ENCODE measurements at regions not wholly inside any gene's neighbourhood (a gene's known extent, or its start where the extent isn't known, plus 50 kb on each side); places are given as distances from the start of the nearest gene placed in this dataset.

DNA sequence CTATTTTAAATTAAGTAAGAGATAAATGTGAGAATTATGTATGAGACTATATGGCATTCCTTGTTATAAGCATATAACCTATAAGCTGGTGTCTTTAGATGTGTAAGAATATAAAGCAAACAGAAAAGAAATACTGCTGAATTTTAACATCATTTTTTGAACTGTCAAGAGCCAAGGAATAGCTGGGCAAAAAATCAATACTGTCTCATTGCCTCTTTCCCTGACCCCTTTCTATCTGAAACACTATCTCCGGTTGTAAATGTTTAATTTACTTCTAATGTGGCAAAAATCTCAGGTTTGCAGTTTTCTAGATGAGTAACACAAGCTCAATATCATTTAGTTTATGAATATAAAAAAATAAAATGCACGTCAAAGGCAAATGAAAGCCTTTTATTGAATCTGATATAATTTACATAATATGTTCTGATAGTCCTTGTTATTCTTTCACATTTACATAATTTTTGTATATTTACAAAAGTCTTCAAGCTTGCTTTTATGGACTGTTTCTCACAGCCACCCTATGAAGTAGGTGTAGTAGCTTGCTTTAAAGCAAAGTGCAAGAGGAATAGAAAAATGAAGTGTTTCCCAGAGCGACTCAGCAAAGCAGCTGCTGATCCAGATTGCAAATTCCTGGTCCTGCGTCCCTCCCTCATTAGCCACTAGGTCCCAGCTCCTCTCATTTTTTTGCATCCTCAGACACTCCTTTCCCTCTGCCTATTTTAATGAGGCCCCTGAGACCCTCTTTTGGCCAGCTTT is 188.2 kb upstream of the RFC3 start:
- H3K27ac ChIP-seq (ENCODE audit: low read length) = no peak overlapping the region
- H3K4me1 ChIP-seq (ENCODE audit: low read length) = no peaks in the 10 kb centered on the region
- H3K9me2 ChIP-seq (replicated peaks; ENCODE audit: insufficient read depth, low read length) = no peaks in the 10 kb centered on the region
- no peaks in the 10 kb centered on the region for H3F3A ChIP-seq (ENCODE audit: insufficient read depth, low read length)
- TF ChIP-seq CTCF (IDR thresholded peaks at IDR 0.05; ENCODE audit: low read length) (no peak), EZH2 (optimal IDR thresholded peaks at IDR 0.05; ENCODE audit: low read depth, low read length) (no peak), EZH2phosphoT487 (IDR thresholded peaks at IDR 0.05; ENCODE audit: low read length) (no peak)
- no peaks in the 10 kb centered on the region for H3K79me2 ChIP-seq (ENCODE audit: low read length)
- DNase-seq = no peak
- no peak overlapping the region for H3K4me2 ChIP-seq (ENCODE audit: low read depth, low read length)
- H3K27me3 ChIP-seq (replicated peaks; ENCODE audit: insufficient read depth, low read length) = no peaks in the 10 kb centered on the region
- H2AFZ ChIP-seq (ENCODE audit: low read length) = no peak overlapping the region
- no peaks in the 10 kb centered on the region for H3K36me3 ChIP-seq (replicated peaks; ENCODE audit: insufficient read depth, low read length)
- no peaks in the 10 kb centered on the region for H4K20me1 ChIP-seq (ENCODE audit: insufficient read depth, low read length)
- no peak overlapping the region for H3K4me3 ChIP-seq (ENCODE audit: low read length)
- no peak overlapping the region for H3K9ac ChIP-seq (ENCODE audit: low read length)
- no peaks in the 10 kb centered on the region for H3K9me3 ChIP-seq (replicated peaks; ENCODE audit: insufficient read depth, low read length)

DNA sequence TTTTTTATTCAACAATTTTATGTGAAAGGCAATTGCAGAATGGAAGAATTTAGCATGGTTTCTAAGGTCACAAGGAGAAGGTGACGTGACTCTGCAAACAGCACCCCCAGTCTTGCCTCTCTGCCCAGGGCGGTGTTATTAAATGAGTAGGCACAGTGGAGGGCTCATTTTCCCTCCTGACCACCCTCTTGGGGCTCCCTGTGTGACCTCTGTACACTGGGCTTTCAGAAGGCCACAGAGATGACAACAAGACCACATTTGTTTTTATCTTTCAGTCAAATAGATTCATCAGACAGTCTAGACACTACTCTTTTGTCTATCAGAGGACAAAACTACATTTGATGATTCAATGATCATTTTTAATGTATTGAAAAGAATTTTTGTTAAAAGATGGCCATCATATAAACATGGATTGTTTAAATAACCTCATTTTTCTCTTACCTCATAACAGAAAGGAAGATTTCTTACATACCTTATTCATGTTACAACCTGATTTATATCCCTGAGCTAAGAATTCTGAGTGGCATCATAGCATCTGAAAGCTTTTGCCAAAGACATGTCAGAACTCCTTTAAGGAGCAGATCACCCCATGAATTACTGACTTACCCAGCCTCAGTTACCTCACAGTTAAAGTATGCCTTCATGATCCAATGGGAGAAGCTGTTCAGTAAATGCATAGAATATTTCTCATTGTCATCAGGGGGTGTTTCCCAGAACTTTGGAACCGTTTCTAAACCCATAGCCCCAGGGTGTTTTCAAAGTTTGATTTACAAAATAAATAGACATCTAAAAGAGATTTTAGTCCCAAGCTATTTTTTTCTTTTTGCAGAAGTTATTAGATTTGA is 184.0 kb upstream of the RFC3 start:
- DNase-seq = no peak
- no peak for TF ChIP-seq CTCF (IDR thresholded peaks at IDR 0.05; ENCODE audit: low read length)
- TF ChIP-seq EZH2 (optimal IDR thresholded peaks at IDR 0.05; ENCODE audit: low read depth, low read length) = no peak
- no peak for TF ChIP-seq EZH2phosphoT487 (IDR thresholded peaks at IDR 0.05; ENCODE audit: low read length)
- no peaks in the 10 kb centered on the region for H3F3A ChIP-seq (ENCODE audit: insufficient read depth, low read length)
- no peak overlapping the region for H3K4me3 ChIP-seq (ENCODE audit: low read length)
- H3K27ac ChIP-seq (ENCODE audit: low read length) = no peak overlapping the region
- H2AFZ ChIP-seq (ENCODE audit: low read length) = no peak overlapping the region
- H3K9me3 ChIP-seq (replicated peaks; ENCODE audit: insufficient read depth, low read length) = no peaks in the 10 kb centered on the region
- H3K4me1 ChIP-seq (ENCODE audit: low read length) = no peaks in the 10 kb centered on the region
- no peaks in the 10 kb centered on the region for H3K79me2 ChIP-seq (ENCODE audit: low read length)
- no peak overlapping the region for H3K4me2 ChIP-seq (ENCODE audit: low read depth, low read length)
- H3K36me3 ChIP-seq (replicated peaks; ENCODE audit: insufficient read depth, low read length) = no peaks in the 10 kb centered on the region
- H4K20me1 ChIP-seq (ENCODE audit: insufficient read depth, low read length) = no peaks in the 10 kb centered on the region
- H3K9ac ChIP-seq (ENCODE audit: low read length) = no peak overlapping the region
- no peaks in the 10 kb centered on the region for H3K27me3 ChIP-seq (replicated peaks; ENCODE audit: insufficient read depth, low read length)
- no peaks in the 10 kb centered on the region for H3K9me2 ChIP-seq (replicated peaks; ENCODE audit: insufficient read depth, low read length)

- no peaks in the 10 kb centered on the region for H3K79me2 ChIP-seq (ENCODE audit: low read length)
- DNase-seq = no peak
- no peak overlapping the region for H3K9ac ChIP-seq (ENCODE audit: low read length)
- H3K9me3 ChIP-seq (replicated peaks; ENCODE audit: insufficient read depth, low read length) = no peaks in the 10 kb centered on the region
- H3K9me2 ChIP-seq (replicated peaks; ENCODE audit: insufficient read depth, low read length) = no peaks in the 10 kb centered on the region
- H3K27ac ChIP-seq (ENCODE audit: low read length) = no peak overlapping the region
- no peaks in the 10 kb centered on the region for H3F3A ChIP-seq (ENCODE audit: insufficient read depth, low read length)
- no peak overlapping the region for H3K4me3 ChIP-seq (ENCODE audit: low read length)
- H2AFZ ChIP-seq (ENCODE audit: low read length) = no peak overlapping the region
- H3K4me2 ChIP-seq (ENCODE audit: low read depth, low read length) = no peak overlapping the region
- no peaks in the 10 kb centered on the region for H3K36me3 ChIP-seq (replicated peaks; ENCODE audit: insufficient read depth, low read length)
- no peaks in the 10 kb centered on the region for H3K4me1 ChIP-seq (ENCODE audit: low read length)
- TF ChIP-seq CTCF (IDR thresholded peaks at IDR 0.05; ENCODE audit: low read length) (no peak), EZH2phosphoT487 (IDR thresholded peaks at IDR 0.05; ENCODE audit: low read length) (no peak), EZH2 (optimal IDR thresholded peaks at IDR 0.05; ENCODE audit: low read depth, low read length) (no peak)
- H3K27me3 ChIP-seq (replicated peaks; ENCODE audit: insufficient read depth, low read length) = no peaks in the 10 kb centered on the region
- H4K20me1 ChIP-seq (ENCODE audit: insufficient read depth, low read length) = no peaks in the 10 kb centered on the region
Measured at GRCh38 chr13:33634546-33634982, 183.4 kb upstream of the RFC3 start.
